Activated naive CD8-positive, alpha-beta T cell treated with anti-CD3 and anti-CD28 coated beads, Interleukin-2, amount 50 U/mL, for 24 hours (primary cell): ENCODE measurements at regions not wholly inside any gene's neighbourhood (a gene's known extent, or its start where the extent isn't known, plus 50 kb on each side); places are given as distances from the start of the nearest gene placed in this dataset.
"Not testable (repeated sequence)": the region's sequence is repeated elsewhere in the genome, so short reads cannot be mapped to it uniquely, and the experiment has no call there.

Experiments
- ATAC-seq: fragments of 150-1000 bp; cut with Tn5 transposase; one replicate; pipeline ENCODE4 v1.10.0; 2021
- DNase-seq: peaks from one replicate; pipeline ENCODE4 v3.0.0; 2021
- H3K27ac Mint-ChIP-seq: one replicate; pipeline ENCODE4 v1.8.0; 2021; ENCODE audit warnings: mild to moderate bottlenecking, mixed read lengths
- H3K27me3 Mint-ChIP-seq: one replicate; pipeline ENCODE4 v1.8.0; 2021; ENCODE audit warnings: mixed read lengths
- H3K36me3 Mint-ChIP-seq: one replicate; pipeline ENCODE4 v1.8.0; 2021; ENCODE audit warnings: low read depth, mixed read lengths
- H3K4me1 Mint-ChIP-seq: one replicate; pipeline ENCODE4 v1.8.0; 2021; ENCODE audit warnings: mixed read lengths
- H3K4me3 Mint-ChIP-seq: one replicate; pipeline ENCODE4 v1.8.0; 2021; ENCODE audit warnings: mild to moderate bottlenecking, moderate library complexity, mixed read lengths
- H3K9me3 Mint-ChIP-seq: one replicate; pipeline ENCODE4 v1.8.0; 2021; ENCODE audit warnings: mixed read lengths

- H3K36me3 Mint-ChIP-seq, ATAC-seq, H3K9me3 Mint-ChIP-seq, DNase-seq, H3K4me3 Mint-ChIP-seq, H3K4me1 Mint-ChIP-seq, H3K27ac Mint-ChIP-seq: not testable (repeated sequence)
- H3K27me3 Mint-ChIP-seq, result peaks cover 21% of the 10 kb centered on the region
These were observed 56.3 kb upstream of the P3H2 start for GRCh38 chr3:190176933-190177525.

- H3K27me3 Mint-ChIP-seq, result peaks cover 21% of the 10 kb centered on the region
- not testable (repeated sequence) for H3K36me3 Mint-ChIP-seq, H3K27ac Mint-ChIP-seq, H3K9me3 Mint-ChIP-seq, H3K4me1 Mint-ChIP-seq, ATAC-seq, DNase-seq, H3K4me3 Mint-ChIP-seq
These were observed 55.4 kb upstream of the P3H2 start for GRCh38 chr3:190176106-190176505.

- H3K4me3 Mint-ChIP-seq, result no peak overlapping the region
- no peaks in the 10 kb centered on the region for H3K36me3 Mint-ChIP-seq
- DNase-seq (no peak), ATAC-seq (no peak)
- no peaks in the 10 kb centered on the region for H3K9me3 Mint-ChIP-seq
- H3K27me3 Mint-ChIP-seq, result peaks cover 21% of the 10 kb centered on the region
- H3K4me1 Mint-ChIP-seq, result peaks cover 7% of the 10 kb centered on the region
- no peak overlapping the region for H3K27ac Mint-ChIP-seq
These were observed 54.8 kb upstream of the P3H2 start for GRCh38 chr3:190175490-190175889.

DNA sequence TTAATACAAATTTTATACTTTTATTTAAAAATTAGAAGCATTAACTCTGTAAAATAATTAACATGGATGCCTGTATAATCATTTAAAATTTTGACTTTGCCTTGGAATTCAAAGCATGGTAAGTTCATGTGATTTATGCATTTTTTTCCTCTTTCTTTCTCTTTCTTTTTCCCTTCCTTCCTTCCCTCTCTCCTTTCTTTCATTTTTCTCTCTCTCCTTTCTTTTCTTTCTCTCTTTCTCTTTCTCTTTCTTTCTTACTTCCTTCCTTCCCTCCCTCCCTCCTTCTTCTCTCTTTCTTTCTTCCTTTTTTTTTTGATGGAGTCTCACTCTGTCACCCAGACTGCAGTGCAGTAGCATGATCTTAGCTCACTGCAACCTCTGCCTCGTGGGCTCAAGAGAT lies 53.8 kb upstream of the P3H2 start:
- peaks cover 21% of the 10 kb centered on the region for H3K27me3 Mint-ChIP-seq
- no peaks in the 10 kb centered on the region for H3K9me3 Mint-ChIP-seq
- H3K36me3 Mint-ChIP-seq, result no peaks in the 10 kb centered on the region
- no peak overlapping the region for H3K27ac Mint-ChIP-seq
- DNase-seq, result no peak
- no peak for ATAC-seq
- peaks cover 14% of the 10 kb centered on the region for H3K4me1 Mint-ChIP-seq
- H3K4me3 Mint-ChIP-seq, result no peak overlapping the region

DNA sequence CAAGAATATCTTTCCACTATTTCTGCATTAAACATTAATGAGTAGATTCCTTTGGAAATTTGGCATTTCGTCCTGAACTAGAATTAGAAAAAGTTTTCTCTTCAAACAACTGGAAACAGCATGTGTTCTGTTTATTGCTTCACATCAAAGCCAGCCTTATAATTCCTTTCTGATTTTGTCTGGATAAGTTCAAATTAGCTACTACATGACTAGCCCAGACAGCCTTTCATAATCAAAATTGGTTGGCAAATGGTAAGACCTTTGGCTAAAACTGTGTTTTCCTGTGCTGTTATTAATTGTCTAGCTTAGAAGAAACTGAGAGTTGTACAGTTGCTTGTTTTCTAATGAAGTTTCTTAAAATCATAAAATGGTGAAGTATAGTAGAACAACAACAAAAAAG lies 52.7 kb upstream of the P3H2 start:
- H3K36me3 Mint-ChIP-seq, result no peaks in the 10 kb centered on the region
- H3K4me3 Mint-ChIP-seq, result no peak overlapping the region
- peaks cover 19% of the 10 kb centered on the region for H3K4me1 Mint-ChIP-seq
- peaks cover 21% of the 10 kb centered on the region for H3K27me3 Mint-ChIP-seq
- DNase-seq (no peak), ATAC-seq (no peak)
- H3K9me3 Mint-ChIP-seq, result no peaks in the 10 kb centered on the region
- no peak overlapping the region for H3K27ac Mint-ChIP-seq

DNA sequence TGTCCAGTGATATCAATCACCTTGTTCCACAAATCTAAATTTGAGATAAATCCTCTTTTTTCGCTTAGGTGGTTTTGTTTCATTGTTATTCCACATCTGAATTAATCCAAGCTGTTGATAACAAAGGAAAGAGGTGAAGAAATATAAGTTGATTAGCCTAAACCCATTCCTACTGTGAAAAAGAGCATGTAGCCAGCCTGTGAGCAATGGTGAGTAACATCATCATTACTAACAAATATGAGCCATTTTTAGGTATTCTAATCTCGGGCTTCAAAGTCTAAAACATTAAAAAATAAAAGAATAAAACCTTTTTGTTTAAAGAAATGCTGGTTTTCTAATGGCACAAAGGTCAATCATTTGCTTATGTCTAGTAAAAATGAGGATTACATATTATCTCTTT lies 52.1 kb upstream of the P3H2 start:
- Mint-ChIP-seq H3K4me1 (peaks cover 19% of the 10 kb centered on the region), H3K36me3 (no peaks in the 10 kb centered on the region), H3K27me3 (peaks cover 21% of the 10 kb centered on the region), H3K4me3 (no peak overlapping the region), H3K9me3 (no peaks in the 10 kb centered on the region), H3K27ac (no peak overlapping the region)
- ATAC-seq (no peak), DNase-seq (no peak)
